WTC11 (cell line): ENCODE measurements at regions not wholly inside any gene's neighbourhood (a gene's known extent, or its start where the extent isn't known, plus 50 kb on each side); places are given as distances from the start of the nearest gene placed in this dataset.
A peak's percentile ranks its signal among the peaks of the same experiment; 100 is the strongest.

ENCODE experiments used
- ATAC-seq: fragments of 200-7000 bp; cut with Tn5 transposase; 2 replicates; pipeline ENCODE4 v1.10.0; 2021; ENCODE audit warnings: mild to moderate bottlenecking, moderate library complexity
- CTCF ChIA-PET: fragments of 300-600 bp; sonication (Branson Sonifier 250); formaldehyde crosslinking; loops from one replicate; lab custom pipeline; 2021; ENCODE audit warnings: antibody characterized with exemption; lab: Charles Lee
- POLR2A ChIA-PET: fragments of 350-600 bp; sonication (Branson Sonifier 250); formaldehyde crosslinking; loops from one replicate; lab custom pipeline; 2021; ENCODE audit warnings: antibody characterized with exemption; lab: Charles Lee
- DNase-seq: peaks from one replicate; pipeline ENCODE4 v3.0.0; 2021; ENCODE audit warnings: low spot score
- H3K27ac Mint-ChIP-seq: 2 replicates; pipeline ENCODE4 v1.8.0; 2021; ENCODE audit warnings: mixed read lengths
- H3K27me3 Mint-ChIP-seq: 2 replicates; pipeline ENCODE4 v1.8.0; 2021; ENCODE audit warnings: low read depth, mild to moderate bottlenecking, moderate library complexity, mixed read lengths
- H3K36me3 Mint-ChIP-seq: 2 replicates; pipeline ENCODE4 v1.8.0; 2021; ENCODE audit warnings: mixed read lengths
- H3K4me1 Mint-ChIP-seq: 2 replicates; pipeline ENCODE4 v1.8.0; 2022; ENCODE audit warnings: mixed read lengths
- H3K4me3 Mint-ChIP-seq: 2 replicates; pipeline ENCODE4 v1.8.0; 2021; ENCODE audit warnings: mild to moderate bottlenecking, moderate library complexity, mixed read lengths
- H3K9me3 Mint-ChIP-seq: 2 replicates; pipeline ENCODE4 v1.8.0; 2021; ENCODE audit warnings: mixed read lengths
- CREB1 ChIP-seq: sonication (generic); formaldehyde crosslinking; IDR thresholded peaks from 2 replicates; pipeline ENCODE4 v1.8.0; 2023; ENCODE audit warnings: mild to moderate bottlenecking, missing genetic modification reagents
- GABPB1 ChIP-seq: sonication (generic); formaldehyde crosslinking; IDR thresholded peaks from 2 replicates; pipeline ENCODE4 v1.8.1; 2023; ENCODE audit warnings: mild to moderate bottlenecking, missing genetic modification reagents
- NFE2L1 ChIP-seq: sonication (generic); formaldehyde crosslinking; IDR thresholded peaks from 2 replicates; pipeline ENCODE4 v1.8.1; 2023; ENCODE audit warnings: missing genetic modification reagents
- NFYB ChIP-seq: sonication (generic); formaldehyde crosslinking; conservative IDR thresholded peaks from 2 replicates; pipeline ENCODE4 v1.8.0; 2022; ENCODE audit warnings: low read depth, missing genetic modification reagents
- NR2C2 ChIP-seq: sonication (generic); formaldehyde crosslinking; IDR thresholded peaks from 2 replicates; pipeline ENCODE4 v1.8.0; 2022; ENCODE audit warnings: mild to moderate bottlenecking, missing genetic modification reagents
- OVOL2 ChIP-seq: fragments of 250-450 bp; sonication (Bioruptor Pico); IDR thresholded peaks from 2 replicates; pipeline ENCODE4 v1.9.0; 2021; ENCODE audit warnings: mild to moderate bottlenecking, borderline replicate concordance
- RORB ChIP-seq: fragments of 250-450 bp; sonication (Bioruptor Pico); IDR thresholded peaks from 2 replicates; pipeline ENCODE4 v1.9.0; 2021; ENCODE audit warnings: mild to moderate bottlenecking
- TCF7 ChIP-seq: sonication (generic); formaldehyde crosslinking; IDR thresholded peaks from 2 replicates; pipeline ENCODE4 v1.8.0; 2022; ENCODE audit warnings: mild to moderate bottlenecking, low read depth, missing genetic modification reagents, moderate library complexity
- TP53 ChIP-seq: sonication (generic); formaldehyde crosslinking; IDR thresholded peaks from 2 replicates; pipeline ENCODE4 v1.8.1; 2023; ENCODE audit warnings: mild to moderate bottlenecking, missing genetic modification reagents
- ZNF263 ChIP-seq: sonication (generic); formaldehyde crosslinking; IDR thresholded peaks from 2 replicates; pipeline ENCODE4 v1.8.1; 2022; ENCODE audit warnings: low read depth, mild to moderate bottlenecking, moderate library complexity, missing genetic modification reagents
- ZNF671 ChIP-seq: fragments of 250-450 bp; sonication (Bioruptor Pico); IDR thresholded peaks from 2 replicates; pipeline ENCODE4 v1.8.0; 2021; ENCODE audit warnings: mild to moderate bottlenecking
- TF ChIP-seq, protein P1 (sequence below): fragments of 250-450 bp; sonication (Bioruptor Pico); IDR thresholded peaks from 2 replicates; pipeline ENCODE4 v1.9.0; 2021; ENCODE audit warnings: mild to moderate bottlenecking
- TF ChIP-seq, protein P2 (sequence below): sonication (generic); formaldehyde crosslinking; IDR thresholded peaks from 2 replicates; pipeline ENCODE4 v1.8.0; 2022; ENCODE audit warnings: mild to moderate bottlenecking, missing genetic modification reagents
- TF ChIP-seq, protein P3 (sequence below): sonication (generic); formaldehyde crosslinking; IDR thresholded peaks from 2 replicates; pipeline ENCODE4 v1.8.0; 2022; ENCODE audit warnings: mild to moderate bottlenecking, missing genetic modification reagents
- TF ChIP-seq, protein P4 (sequence below): sonication (generic); formaldehyde crosslinking; IDR thresholded peaks from 2 replicates; pipeline ENCODE4 v1.8.1; 2023; ENCODE audit warnings: mild to moderate bottlenecking, missing genetic modification reagents
- TF ChIP-seq, protein P5 (sequence below): sonication (generic); formaldehyde crosslinking; IDR thresholded peaks from 2 replicates; pipeline ENCODE4 v1.8.0; 2023; ENCODE audit warnings: missing genetic modification reagents
- TF ChIP-seq, protein P6 (sequence below): fragments of 250-450 bp; sonication (Bioruptor Pico); conservative IDR thresholded peaks from 2 replicates; pipeline ENCODE4 v1.9.0; 2021; ENCODE audit warnings: mild to moderate bottlenecking
- TF ChIP-seq, protein P7 (sequence below): fragments of 200-600 bp; IDR thresholded peaks from 2 replicates; pipeline ENCODE4 v1.8.0; 2022; ENCODE audit warnings: antibody characterized with exemption
- TF ChIP-seq, protein P8 (sequence below): fragments of 250-450 bp; sonication (Bioruptor Pico); IDR thresholded peaks from 2 replicates; pipeline ENCODE4 v1.9.0; 2021; ENCODE audit warnings: moderate library complexity, mild to moderate bottlenecking, inconsistent platforms, borderline replicate concordance
- TF ChIP-seq, protein P9 (sequence below): sonication (generic); formaldehyde crosslinking; IDR thresholded peaks from 2 replicates; pipeline ENCODE4 v1.8.1; 2022; ENCODE audit warnings: low read depth, mild to moderate bottlenecking, moderate library complexity, missing genetic modification reagents, borderline replicate concordance

DNA sequence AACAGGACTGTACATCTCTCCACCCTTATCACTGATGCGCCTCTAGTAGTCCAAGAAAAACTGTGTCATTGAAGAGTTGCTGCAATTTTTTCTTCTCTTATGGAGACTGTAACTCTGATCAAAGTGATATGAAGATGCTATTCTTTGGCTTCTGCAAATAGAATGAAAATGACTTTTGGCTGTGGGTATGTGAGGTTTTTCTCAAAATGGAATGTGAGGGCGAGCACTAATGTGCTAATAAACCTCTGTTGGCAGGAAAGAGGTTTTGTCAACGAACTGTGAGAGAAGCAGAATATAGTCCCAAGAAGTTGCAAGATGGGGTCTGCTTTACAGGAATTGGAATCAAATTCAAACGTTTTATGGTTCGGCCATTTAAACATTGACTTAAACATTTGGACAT is 252.0 kb upstream of the GAS1 start:
- CTCF ChIA-PET: no interaction called here

DNA sequence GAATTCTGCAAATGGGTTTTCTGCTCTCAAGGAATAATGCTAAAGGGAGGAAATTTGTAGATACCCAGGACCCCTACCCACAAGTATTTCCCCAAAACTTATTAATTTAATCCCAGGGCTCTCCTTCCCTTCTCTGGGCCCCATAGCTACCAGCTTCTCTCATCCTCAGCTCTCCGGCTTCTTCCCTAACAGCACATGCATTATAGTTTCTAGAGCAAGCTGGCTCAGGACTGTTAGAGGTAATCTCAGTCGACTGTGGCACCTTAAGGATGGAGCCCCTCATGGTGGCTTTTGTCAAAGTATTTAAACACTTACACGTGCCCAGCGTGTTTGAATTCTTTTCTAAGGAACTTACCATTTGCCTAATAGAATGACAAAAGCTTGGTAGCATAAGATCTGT is 252.5 kb upstream of the GAS1 start:
- ChIA-PET CTCF (no interaction called here), POLR2A (no interaction called here)
- no peaks in the 10 kb centered on the region for H3K9me3 Mint-ChIP-seq
- ATAC-seq (peak; percentile 53; the same call in 1 of the 2 replicates), DNase-seq (no peak)
- no peak overlapping the region for H3K4me3 Mint-ChIP-seq
- H3K27ac Mint-ChIP-seq: no peak overlapping the region
- peaks cover 9% of the 10 kb centered on the region for H3K27me3 Mint-ChIP-seq
- H3K4me1 Mint-ChIP-seq: peaks cover 25% of the 10 kb centered on the region
- H3K36me3 Mint-ChIP-seq: no peaks in the 10 kb centered on the region
- TF ChIP-seq, protein P1, sequence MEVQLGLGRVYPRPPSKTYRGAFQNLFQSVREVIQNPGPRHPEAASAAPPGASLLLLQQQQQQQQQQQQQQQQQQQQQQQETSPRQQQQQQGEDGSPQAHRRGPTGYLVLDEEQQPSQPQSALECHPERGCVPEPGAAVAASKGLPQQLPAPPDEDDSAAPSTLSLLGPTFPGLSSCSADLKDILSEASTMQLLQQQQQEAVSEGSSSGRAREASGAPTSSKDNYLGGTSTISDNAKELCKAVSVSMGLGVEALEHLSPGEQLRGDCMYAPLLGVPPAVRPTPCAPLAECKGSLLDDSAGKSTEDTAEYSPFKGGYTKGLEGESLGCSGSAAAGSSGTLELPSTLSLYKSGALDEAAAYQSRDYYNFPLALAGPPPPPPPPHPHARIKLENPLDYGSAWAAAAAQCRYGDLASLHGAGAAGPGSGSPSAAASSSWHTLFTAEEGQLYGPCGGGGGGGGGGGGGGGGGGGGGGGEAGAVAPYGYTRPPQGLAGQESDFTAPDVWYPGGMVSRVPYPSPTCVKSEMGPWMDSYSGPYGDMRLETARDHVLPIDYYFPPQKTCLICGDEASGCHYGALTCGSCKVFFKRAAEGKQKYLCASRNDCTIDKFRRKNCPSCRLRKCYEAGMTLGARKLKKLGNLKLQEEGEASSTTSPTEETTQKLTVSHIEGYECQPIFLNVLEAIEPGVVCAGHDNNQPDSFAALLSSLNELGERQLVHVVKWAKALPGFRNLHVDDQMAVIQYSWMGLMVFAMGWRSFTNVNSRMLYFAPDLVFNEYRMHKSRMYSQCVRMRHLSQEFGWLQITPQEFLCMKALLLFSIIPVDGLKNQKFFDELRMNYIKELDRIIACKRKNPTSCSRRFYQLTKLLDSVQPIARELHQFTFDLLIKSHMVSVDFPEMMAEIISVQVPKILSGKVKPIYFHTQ (CRISPR knock-in tag): no peak
- TF ChIP-seq OVOL2 (no peak), NFYB (CRISPR knock-in tag) (no peak), TCF7 (CRISPR knock-in tag) (no peak), CREB1 (CRISPR knock-in tag) (no peak), TP53 (CRISPR knock-in tag) (no peak)
- TF ChIP-seq, protein P2, sequence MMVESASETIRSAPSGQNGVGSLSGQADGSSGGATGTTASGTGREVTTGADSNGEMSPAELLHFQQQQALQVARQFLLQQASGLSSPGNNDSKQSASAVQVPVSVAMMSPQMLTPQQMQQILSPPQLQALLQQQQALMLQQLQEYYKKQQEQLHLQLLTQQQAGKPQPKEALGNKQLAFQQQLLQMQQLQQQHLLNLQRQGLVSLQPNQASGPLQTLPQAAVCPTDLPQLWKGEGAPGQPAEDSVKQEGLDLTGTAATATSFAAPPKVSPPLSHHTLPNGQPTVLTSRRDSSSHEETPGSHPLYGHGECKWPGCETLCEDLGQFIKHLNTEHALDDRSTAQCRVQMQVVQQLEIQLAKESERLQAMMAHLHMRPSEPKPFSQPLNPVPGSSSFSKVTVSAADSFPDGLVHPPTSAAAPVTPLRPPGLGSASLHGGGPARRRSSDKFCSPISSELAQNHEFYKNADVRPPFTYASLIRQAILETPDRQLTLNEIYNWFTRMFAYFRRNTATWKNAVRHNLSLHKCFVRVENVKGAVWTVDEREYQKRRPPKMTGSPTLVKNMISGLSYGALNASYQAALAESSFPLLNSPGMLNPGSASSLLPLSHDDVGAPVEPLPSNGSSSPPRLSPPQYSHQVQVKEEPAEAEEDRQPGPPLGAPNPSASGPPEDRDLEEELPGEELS (CRISPR knock-in tag): no peak
- TF ChIP-seq, protein P3, sequence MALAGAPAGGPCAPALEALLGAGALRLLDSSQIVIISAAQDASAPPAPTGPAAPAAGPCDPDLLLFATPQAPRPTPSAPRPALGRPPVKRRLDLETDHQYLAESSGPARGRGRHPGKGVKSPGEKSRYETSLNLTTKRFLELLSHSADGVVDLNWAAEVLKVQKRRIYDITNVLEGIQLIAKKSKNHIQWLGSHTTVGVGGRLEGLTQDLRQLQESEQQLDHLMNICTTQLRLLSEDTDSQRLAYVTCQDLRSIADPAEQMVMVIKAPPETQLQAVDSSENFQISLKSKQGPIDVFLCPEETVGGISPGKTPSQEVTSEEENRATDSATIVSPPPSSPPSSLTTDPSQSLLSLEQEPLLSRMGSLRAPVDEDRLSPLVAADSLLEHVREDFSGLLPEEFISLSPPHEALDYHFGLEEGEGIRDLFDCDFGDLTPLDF: no peak
- TF ChIP-seq, protein P4, sequence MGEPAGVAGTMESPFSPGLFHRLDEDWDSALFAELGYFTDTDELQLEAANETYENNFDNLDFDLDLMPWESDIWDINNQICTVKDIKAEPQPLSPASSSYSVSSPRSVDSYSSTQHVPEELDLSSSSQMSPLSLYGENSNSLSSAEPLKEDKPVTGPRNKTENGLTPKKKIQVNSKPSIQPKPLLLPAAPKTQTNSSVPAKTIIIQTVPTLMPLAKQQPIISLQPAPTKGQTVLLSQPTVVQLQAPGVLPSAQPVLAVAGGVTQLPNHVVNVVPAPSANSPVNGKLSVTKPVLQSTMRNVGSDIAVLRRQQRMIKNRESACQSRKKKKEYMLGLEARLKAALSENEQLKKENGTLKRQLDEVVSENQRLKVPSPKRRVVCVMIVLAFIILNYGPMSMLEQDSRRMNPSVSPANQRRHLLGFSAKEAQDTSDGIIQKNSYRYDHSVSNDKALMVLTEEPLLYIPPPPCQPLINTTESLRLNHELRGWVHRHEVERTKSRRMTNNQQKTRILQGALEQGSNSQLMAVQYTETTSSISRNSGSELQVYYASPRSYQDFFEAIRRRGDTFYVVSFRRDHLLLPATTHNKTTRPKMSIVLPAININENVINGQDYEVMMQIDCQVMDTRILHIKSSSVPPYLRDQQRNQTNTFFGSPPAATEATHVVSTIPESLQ (CRISPR knock-in tag): no peak
- TF ChIP-seq, protein P5, sequence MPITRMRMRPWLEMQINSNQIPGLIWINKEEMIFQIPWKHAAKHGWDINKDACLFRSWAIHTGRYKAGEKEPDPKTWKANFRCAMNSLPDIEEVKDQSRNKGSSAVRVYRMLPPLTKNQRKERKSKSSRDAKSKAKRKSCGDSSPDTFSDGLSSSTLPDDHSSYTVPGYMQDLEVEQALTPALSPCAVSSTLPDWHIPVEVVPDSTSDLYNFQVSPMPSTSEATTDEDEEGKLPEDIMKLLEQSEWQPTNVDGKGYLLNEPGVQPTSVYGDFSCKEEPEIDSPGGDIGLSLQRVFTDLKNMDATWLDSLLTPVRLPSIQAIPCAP: no peak

More for the DNA sequence above, 252.0 kb upstream of the GAS1 start:
- TF ChIP-seq ZNF671: no peak
- TF ChIP-seq, protein P6, sequence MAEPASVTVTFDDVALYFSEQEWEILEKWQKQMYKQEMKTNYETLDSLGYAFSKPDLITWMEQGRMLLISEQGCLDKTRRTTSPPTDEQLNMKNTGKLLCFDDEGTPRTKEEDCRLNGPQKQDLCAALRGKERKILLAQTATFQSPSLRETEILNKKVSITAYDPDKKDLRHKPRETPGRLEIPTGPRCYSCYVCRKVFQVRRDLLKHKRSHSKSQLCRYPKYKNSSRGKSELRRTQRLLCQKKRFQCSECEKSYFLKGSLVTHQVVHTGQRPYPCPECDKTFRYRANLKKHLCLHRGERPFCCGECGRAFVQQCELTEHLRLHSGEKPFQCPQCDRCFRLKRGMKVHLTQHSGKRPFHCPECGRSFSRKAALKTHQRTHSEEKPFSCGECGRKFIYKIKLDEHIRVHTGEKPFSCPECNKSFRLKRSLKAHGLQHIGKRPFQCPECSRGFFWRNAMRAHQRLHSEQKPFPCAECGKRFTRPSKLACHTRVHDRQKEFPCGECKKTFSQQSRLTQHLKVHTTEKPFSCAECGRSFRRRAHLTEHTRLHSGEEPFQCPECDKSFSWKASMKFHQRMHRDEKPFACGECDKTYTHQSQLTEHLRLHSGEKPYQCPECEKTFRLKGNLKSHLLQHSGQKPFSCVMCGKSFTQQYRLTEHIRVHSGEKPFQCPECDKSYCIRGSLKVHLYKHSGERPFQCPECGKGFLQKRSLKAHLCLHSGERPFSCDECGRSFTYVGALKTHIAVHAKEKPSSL (CRISPR knock-in tag): no peak
- no peak for TF ChIP-seq ZNF263 (CRISPR knock-in tag)
- TF ChIP-seq, protein P7, sequence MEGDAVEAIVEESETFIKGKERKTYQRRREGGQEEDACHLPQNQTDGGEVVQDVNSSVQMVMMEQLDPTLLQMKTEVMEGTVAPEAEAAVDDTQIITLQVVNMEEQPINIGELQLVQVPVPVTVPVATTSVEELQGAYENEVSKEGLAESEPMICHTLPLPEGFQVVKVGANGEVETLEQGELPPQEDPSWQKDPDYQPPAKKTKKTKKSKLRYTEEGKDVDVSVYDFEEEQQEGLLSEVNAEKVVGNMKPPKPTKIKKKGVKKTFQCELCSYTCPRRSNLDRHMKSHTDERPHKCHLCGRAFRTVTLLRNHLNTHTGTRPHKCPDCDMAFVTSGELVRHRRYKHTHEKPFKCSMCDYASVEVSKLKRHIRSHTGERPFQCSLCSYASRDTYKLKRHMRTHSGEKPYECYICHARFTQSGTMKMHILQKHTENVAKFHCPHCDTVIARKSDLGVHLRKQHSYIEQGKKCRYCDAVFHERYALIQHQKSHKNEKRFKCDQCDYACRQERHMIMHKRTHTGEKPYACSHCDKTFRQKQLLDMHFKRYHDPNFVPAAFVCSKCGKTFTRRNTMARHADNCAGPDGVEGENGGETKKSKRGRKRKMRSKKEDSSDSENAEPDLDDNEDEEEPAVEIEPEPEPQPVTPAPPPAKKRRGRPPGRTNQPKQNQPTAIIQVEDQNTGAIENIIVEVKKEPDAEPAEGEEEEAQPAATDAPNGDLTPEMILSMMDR: no peak
- TF ChIP-seq NR2C2: no peak
- TF ChIP-seq, protein P8, sequence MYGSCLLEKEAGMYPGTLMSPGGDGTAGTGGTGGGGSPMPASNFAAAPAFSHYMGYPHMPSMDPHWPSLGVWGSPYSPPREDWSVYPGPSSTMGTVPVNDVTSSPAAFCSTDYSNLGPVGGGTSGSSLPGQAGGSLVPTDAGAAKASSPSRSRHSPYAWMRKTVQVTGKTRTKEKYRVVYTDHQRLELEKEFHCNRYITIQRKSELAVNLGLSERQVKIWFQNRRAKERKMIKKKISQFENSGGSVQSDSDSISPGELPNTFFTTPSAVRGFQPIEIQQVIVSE (CRISPR knock-in tag): no peak
- no peak for TF ChIP-seq NFE2L1
- TF ChIP-seq, protein P9, sequence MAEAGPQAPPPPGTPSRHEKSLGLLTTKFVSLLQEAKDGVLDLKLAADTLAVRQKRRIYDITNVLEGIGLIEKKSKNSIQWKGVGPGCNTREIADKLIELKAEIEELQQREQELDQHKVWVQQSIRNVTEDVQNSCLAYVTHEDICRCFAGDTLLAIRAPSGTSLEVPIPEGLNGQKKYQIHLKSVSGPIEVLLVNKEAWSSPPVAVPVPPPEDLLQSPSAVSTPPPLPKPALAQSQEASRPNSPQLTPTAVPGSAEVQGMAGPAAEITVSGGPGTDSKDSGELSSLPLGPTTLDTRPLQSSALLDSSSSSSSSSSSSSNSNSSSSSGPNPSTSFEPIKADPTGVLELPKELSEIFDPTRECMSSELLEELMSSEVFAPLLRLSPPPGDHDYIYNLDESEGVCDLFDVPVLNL (CRISPR knock-in tag): no peak
- no peak for TF ChIP-seq GABPB1 (CRISPR knock-in tag)
- TF ChIP-seq RORB (CRISPR knock-in tag): no peak
- Mint-ChIP-seq H3K4me3 (no peak overlapping the region), H3K4me1 (peaks cover 30% of the 10 kb centered on the region), H3K27me3 (peaks cover 9% of the 10 kb centered on the region), H3K9me3 (no peaks in the 10 kb centered on the region), H3K27ac (no peak overlapping the region), H3K36me3 (no peaks in the 10 kb centered on the region)
- DNase-seq (no peak), ATAC-seq (no peak)
- POLR2A ChIA-PET: no interaction called here
